ENCODE measurements at regions not wholly inside any gene's neighbourhood (a gene's known extent, or its start where the extent isn't known, plus 50 kb on each side); places are given as distances from the start of the nearest gene placed in this dataset.

- TF ChIP-seq EZH2phosphoT487 (IDR thresholded peaks at IDR 0.05; ENCODE audit: borderline replicate concordance) (no peak), CTCF (conservative IDR thresholded peaks at IDR 0.05; ENCODE audit: low read length) (no peak)
Observed at GRCh38 chr5:82749461-82749820, 327.8 kb downstream of the TMEM167A start.

Measured in Loucy (cell line).